ENCODE measurements at regions not wholly inside any gene's neighbourhood (a gene's known extent, or its start where the extent isn't known, plus 50 kb on each side); places are given as distances from the start of the nearest gene placed in this dataset.

DNA sequence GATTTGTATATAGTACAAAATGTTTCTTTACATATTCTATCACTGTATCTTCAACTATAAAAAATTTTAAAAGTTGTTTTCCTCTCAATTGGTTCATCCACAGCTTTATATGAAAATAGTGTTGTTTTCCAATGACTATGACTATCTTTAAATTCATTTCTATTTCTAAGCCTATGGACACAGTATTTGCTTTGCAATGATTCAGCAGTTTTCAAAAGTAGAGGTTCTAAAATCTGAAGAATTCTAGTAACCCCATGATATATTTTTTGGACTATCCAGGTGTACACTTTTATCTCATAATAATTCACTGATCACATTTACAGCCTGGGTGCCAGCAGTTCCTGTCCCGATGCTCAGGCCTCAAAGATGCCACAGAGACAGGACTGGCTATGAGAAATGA, 118.4 kb upstream of the PTPRR start:
- TF ChIP-seq, protein P1, sequence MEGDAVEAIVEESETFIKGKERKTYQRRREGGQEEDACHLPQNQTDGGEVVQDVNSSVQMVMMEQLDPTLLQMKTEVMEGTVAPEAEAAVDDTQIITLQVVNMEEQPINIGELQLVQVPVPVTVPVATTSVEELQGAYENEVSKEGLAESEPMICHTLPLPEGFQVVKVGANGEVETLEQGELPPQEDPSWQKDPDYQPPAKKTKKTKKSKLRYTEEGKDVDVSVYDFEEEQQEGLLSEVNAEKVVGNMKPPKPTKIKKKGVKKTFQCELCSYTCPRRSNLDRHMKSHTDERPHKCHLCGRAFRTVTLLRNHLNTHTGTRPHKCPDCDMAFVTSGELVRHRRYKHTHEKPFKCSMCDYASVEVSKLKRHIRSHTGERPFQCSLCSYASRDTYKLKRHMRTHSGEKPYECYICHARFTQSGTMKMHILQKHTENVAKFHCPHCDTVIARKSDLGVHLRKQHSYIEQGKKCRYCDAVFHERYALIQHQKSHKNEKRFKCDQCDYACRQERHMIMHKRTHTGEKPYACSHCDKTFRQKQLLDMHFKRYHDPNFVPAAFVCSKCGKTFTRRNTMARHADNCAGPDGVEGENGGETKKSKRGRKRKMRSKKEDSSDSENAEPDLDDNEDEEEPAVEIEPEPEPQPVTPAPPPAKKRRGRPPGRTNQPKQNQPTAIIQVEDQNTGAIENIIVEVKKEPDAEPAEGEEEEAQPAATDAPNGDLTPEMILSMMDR (IDR thresholded peaks at IDR 0.05; ENCODE audit: low read depth, low read length, poor library complexity, severe bottlenecking), result no peak
- no peak for TF ChIP-seq EZH2phosphoT487 (IDR thresholded peaks at IDR 0.05; ENCODE audit: borderline replicate concordance, low read length)

All from DOHH2 (cell line).